NCI-H82 treated with DMSO at 0.1 percent for 48 hours (cell line): ENCODE measurements at regions not wholly inside any gene's neighbourhood (a gene's known extent, or its start where the extent isn't known, plus 50 kb on each side); places are given as distances from the start of the nearest gene placed in this dataset.

Source experiments
- DNase-seq: peaks from one replicate; lab custom pipeline; 2025; ENCODE audit not compliant: unreplicated experiment; lab: John Stamatoyannopoulos, UW

DNA sequence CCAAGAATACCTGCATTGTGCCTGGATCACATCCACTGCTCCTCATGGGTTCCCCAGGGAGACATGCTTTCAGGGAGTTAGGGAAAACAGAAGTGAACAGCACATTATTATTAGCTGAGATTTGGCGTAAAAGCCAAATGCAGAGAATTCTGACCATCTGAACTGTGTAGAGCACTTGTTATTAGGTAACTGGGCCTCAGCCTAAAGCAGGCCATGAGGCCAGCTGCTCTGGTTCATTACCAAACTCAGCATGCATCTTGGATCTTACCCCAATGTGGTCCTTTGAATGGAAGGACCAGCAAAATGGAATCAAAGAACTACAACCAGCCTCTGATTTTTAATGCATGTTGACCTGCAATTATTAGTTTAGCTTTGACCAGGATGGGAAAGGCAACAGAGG, 322.3 kb downstream of the KCNS3 start:
- DNase-seq: no peak

GRCh38 chr2:18198677-18199076, 320.2 kb downstream of the KCNS3 start:
- no peak for DNase-seq

GRCh38 chr2:18194161-18194560, 315.7 kb downstream of the KCNS3 start:
- DNase-seq: no peak

DNA sequence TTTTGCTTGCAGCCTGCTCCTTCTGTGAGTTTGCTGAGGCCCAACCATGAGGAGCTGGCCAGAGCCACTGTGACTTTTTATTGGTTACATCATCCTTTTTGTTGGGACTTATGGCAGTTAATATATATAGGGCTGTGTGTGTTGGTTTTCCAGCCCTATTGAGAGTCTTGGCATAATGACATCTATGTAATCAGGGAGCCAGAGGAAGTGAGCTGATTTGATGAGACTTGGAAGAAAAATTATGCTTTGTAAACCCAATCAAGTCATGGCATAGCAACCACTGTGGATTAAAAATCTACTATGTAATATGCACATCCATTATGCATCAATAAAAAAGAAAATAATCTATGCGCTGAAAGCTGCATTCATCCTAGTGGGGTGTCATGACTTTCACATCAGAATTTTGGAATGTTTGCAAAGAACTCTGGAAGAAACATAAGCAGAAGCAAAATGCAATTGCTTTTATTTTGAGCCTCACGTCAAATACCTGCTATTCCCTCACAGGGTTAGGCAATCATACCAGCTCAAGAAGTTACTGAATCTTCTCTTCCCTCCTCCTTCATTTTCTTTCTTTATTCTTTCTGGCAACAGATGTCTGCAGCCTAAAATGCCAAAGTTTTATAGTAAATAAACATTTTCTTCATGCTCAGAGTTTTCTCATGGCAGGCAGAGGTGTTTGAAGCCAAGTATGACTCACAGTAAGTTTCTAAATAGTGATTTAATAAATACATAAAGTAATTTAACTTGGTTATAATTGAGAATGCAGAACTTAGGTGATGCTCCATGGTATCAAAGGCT, 308.5 kb downstream of the KCNS3 start:
- no peak for DNase-seq

DNA sequence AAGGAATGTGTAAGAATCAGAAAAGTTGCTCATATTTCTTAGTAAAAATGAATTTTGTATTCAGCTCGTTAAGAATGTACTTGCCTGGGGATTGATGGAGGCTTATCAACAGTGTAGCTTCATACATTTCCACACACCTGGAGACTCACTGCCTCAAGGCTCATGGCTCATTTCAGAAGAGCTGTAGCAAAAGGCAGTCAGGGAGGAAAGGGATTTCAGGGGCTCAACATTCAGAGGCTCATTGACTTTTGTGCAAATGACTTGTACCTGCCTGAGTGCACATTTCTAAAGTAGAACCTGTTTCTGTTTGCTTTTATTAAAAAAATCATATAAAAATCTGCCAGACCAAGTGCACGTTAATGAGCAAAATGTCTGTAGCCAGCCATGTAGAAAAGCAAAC, 304.4 kb downstream of the KCNS3 start:
- no peak for DNase-seq

DNA sequence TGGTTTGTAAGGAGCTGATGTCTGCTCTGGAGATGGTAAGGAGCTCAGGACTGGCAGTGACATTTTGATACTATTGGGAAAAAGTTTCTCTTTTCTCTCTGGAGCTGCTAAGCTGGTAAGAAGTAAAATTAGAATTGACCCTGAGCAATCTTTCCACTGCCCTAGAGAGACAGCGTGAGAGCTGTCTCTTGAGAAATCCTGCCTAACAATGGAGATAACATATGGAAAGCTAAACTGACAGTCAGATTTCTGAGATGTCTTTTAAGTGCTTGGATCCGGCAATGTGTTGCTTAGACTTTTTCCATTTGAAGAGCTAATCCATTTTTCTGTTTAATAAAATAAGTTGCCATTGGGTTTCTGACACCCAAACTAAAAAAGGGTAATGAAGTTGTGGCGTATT, 302.4 kb downstream of the KCNS3 start:
- DNase-seq: no peak

GRCh38 chr2:18180031-18180610, 301.7 kb downstream of the KCNS3 start:
- DNase-seq: no peak

DNA sequence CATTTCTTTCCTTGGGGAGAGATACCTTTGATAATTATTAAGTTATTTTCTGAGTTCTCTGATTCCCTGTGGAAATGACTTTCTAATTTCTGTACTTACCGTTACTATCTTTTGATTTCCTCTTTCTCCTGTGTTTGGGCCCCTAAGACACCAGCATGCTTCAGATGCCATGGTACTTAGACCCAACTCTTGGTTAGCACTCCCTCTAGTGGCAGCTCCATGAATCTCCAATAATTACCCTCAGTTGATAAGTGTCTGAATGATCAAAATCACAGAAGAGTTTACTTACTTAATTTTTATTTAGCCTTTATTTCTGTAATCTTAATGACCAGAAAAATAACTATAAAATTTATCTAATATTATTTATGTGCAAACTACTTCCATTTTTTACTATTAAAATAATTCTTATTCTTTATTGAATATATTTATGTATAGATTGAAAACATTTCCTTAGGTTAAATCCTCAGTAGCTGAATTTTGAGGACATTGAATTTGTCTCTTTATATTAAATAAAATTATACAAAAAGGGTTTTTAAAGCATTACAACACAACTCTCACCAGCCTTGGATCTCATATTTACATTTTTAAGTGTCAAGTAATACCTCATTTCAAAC, 300.4 kb downstream of the KCNS3 start:
- peak; percentile 31 for DNase-seq

GRCh38 chr2:18176679-18177215, 298.3 kb downstream of the KCNS3 start:
- DNase-seq: no peak

GRCh38 chr2:18172607-18173006, 294.1 kb downstream of the KCNS3 start:
- no peak for DNase-seq

DNA sequence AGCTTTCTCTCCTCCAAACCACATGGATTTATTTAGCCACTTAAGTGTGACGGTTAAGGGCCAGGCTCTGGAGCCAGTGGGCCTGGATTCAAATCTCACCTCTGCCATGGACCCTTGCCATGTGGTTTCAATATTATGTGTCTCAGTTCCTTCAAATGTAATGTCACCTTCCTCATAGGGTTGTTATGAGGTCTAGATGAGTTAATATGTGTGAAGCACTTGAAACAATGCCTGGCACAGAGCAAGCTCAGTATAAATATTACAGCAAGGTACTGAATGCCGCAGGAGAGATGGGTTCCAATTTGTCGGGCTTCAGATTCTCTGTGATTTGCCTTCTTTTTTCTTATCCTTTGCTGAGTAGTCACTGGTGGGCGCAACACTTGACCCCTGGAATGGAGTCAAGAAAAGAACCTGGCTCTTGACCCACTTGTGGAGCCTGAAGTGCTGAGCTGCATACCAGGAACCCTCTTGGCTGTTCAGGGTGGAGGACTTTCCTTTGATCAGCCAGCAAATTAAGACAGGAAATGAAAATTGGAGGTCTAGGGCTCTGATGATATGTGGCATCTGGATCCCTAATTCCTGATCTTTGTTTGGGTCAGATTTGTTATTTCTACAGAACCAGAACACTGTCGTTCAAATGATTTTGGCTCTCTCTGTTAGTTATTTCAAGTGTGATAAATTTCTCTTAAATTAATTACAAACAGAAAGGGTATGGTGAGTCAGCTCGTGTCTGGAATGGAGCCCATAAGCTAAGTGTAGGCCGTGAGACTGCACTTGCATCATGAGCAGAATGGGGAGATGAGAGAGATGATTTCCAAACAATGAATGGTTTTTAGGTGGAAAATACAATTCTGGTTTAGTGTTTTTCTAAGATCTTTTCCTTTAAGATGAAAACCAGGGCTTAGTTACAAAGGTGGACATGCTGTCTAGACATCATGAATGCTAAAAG, 293.0 kb downstream of the KCNS3 start:
- no peak for DNase-seq

- no peak for DNase-seq
These were observed 292.2 kb downstream of the KCNS3 start for GRCh38 chr2:18170642-18171041.

GRCh38 chr2:18169893-18170175, 291.4 kb downstream of the KCNS3 start:
- DNase-seq: no peak

DNA sequence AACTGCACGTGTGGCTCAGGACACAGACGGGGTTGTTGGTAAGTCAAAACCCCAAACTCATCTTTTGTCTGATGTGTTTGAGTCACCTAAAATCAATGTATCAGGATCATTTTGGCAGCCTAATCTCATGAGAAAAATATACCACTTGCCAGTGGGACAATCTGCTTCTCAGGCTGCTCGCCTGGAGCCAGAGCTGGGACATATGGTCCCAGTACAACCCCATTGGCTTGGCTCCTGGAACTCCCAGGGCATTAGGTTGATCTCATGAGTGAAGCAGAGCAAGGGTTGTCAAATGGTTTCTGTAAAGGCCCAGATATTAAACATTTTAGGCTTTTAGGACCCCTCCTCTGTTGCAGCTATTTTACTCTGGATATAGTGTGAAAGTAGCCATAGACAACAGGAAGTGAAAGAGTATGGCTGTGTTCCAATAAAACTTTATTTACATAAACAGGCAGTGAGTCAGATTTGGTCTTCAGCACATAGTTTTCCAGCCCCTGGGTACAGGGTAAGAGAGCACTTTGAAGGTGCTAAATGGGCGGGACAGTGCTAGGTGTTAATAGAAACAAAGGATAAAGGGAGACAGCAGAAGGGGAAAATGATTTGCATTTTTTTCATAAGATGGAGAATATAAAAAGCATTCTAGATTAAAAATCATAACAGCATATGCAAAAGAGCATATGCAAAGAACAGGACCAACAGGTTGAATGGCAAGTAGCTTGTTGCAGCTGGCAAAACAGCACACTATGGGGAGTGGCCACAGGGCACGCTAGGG, 290.8 kb downstream of the KCNS3 start:
- no peak for DNase-seq

- no peak for DNase-seq
These were observed 289.4 kb downstream of the KCNS3 start for GRCh38 chr2:18167871-18168270.

DNA sequence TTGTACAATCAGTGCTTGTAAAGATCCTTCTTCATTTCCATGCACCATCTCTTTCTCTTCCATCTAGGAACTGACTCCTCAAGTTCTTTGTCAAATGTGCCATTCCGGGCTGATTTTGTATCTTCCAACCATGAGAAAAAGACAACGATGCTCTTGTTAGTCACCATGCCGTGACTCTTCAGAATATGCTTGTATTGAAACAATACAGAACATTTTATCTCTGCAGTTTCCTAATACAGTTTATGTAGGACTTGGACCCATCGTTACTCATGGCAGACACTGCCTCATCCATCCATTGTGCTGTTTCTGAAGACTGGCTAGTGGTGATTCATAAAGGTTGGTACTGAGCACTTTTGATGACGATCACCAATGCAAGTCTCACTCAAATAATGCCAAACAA, 283.2 kb downstream of the KCNS3 start:
- no peak for DNase-seq

DNA sequence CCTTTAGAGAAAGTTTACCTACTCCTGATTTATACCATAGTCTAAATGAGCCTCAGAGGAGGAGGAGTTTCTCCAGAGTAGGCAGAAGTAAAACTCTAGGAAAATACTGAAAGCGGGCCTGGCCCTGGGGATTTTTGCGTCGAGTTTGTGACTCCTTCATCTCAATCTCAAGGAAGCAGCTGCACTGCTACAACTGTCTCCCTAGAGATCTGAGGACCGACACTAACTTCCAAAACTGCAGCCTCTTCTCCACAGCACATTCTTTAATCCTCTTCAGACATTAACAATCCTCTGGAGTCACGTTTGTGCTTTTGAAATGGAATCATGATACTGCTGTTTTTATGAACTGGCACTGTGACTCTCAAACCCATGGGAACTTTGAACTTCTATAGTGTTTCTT, 281.4 kb downstream of the KCNS3 start:
- DNase-seq: no peak

- no peak for DNase-seq
These were observed 278.0 kb downstream of the KCNS3 start for GRCh38 chr2:18156421-18156820.

DNA sequence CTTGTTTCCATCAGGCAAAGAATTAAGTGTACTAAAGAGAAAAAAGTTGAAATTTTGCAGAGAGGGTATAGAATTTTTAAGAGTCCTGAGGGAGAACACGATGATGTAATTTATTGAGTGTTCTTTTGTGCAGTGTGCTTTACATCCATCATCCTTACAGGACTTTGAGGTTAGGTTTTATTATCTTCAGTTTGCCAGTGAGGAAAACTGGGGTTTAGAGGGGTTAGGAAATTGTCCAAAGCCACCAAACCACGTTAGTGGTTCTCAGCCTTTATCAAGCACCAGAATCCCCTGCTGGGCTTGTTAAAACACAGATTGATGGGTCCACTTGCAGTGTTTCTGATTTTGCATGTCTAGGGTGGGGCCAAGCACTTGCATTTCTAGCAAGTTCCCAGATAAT, 277.5 kb downstream of the KCNS3 start:
- DNase-seq: no peak

DNA sequence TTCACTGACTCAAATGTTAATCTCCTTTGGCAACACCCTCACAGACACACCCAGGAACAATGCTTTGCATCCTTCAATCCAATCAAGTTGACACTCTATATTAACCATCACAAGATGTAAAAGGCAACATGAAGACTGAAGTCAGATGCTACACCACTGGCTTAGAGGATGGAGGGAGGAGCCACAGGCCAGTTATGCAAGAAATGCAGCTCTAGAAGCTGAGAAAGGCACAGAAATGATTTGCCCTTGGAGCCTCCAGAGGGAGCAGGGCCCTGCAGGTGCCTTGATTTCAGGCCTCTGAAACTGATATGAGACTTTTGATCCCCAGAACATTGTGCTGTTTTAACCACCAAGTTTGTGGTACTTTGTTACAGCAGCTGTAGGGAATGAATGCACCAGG, 276.3 kb downstream of the KCNS3 start:
- DNase-seq: no peak

DNA sequence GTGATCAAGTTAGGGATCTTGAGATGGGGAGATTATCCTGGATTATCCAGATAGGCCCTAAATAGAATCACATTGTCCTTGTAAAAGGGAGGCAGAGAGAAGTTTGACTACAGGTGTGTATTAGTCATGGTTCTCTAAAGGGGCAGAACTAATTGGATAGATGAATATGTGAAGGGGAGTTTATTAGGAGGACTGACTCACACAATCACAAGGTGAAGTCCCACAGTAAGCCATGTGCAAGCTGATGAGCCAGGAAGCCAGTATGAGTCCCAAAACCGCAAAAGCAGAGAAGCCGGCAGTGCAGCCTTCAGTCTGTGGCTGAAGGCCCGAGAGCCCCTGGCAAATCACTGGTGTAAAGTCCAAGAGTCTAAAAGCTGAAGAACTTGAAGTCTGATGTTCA, 275.8 kb downstream of the KCNS3 start:
- peak; percentile 64 for DNase-seq
